ENCODE measurements at regions not wholly inside any gene's neighbourhood (a gene's known extent, or its start where the extent isn't known, plus 50 kb on each side); places are given as distances from the start of the nearest gene placed in this dataset.

DNA sequence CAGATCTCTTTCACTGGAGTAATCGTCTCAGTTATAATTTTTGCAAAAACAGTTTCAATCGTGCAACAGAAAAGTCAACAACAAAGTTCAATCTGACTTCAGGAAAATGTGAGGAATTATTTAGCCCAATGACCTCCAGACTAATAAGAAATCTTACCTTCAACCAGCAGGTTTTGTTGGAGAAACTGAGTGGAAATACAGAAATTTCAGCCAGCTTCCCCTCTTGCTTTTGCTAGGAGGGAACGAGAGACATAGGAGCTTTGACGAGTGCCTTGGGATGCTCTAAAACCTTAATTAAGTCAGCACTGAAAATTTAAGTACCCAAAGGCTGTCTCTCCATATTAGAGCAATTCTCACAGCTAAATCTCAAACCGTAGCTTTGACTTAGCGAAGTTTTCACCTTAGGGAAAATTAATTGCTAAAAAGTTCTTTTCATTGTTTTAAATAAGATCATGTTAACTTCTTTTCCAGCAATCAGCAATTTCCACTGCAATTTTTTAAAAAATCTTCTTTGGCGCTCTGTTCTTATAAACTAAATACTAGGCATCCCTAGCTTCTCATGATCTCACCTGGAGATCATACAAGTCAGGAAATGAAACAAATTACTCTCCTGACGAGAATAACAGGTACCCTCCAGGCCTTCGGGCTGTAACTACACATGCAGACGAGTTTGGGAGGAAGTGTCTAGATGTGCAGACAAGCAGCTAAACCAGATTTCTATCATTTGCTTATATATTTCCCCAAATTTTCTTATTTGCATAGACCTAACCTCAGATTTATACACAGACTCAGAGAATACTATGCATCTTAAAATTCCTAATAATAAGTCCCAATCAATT lies 250.2 kb downstream of the FAM43A start:
- TF ChIP-seq, protein P1, sequence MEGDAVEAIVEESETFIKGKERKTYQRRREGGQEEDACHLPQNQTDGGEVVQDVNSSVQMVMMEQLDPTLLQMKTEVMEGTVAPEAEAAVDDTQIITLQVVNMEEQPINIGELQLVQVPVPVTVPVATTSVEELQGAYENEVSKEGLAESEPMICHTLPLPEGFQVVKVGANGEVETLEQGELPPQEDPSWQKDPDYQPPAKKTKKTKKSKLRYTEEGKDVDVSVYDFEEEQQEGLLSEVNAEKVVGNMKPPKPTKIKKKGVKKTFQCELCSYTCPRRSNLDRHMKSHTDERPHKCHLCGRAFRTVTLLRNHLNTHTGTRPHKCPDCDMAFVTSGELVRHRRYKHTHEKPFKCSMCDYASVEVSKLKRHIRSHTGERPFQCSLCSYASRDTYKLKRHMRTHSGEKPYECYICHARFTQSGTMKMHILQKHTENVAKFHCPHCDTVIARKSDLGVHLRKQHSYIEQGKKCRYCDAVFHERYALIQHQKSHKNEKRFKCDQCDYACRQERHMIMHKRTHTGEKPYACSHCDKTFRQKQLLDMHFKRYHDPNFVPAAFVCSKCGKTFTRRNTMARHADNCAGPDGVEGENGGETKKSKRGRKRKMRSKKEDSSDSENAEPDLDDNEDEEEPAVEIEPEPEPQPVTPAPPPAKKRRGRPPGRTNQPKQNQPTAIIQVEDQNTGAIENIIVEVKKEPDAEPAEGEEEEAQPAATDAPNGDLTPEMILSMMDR (conservative IDR thresholded peaks at IDR 0.05; ENCODE audit: low read length): no peak
- no peak for TF ChIP-seq EZH2phosphoT487 (IDR thresholded peaks at IDR 0.05; ENCODE audit: borderline replicate concordance)

Measured in Loucy (cell line).